Peyer's patch (tissue), 4 donors: ENCODE measurements at regions not wholly inside any gene's neighbourhood (a gene's known extent, or its start where the extent isn't known, plus 50 kb on each side); places are given as distances from the start of the nearest gene placed in this dataset.

Experiments
- POLR2A ChIP-seq, 2 donors: fragments of 450-650 bp; IDR thresholded peaks; one replicate each; pipeline ENCODE4 v1.5.1; 2017; ENCODE audit warnings: antibody characterized with exemption in 2 of 2, mild to moderate bottlenecking in 2 of 2, moderate library complexity in 2 of 2
- TF ChIP-seq, protein P1 (sequence below), 6 experiments: fragments of 450-650 bp in 4 of 6; fragments of 200-600 bp in 2 of 6; sonication (generic) in 1 of 6; IDR thresholded peaks; one replicate each; pipeline ENCODE4 v1.5.1; 2017 to 2019; ENCODE audit warnings: antibody characterized with exemption in 6 of 6, mild to moderate bottlenecking in 3 of 6, moderate library complexity in 1 of 6

- TF ChIP-seq POLR2A (IDR thresholded peaks at IDR 0.05), result no peak
- TF ChIP-seq, protein P1, sequence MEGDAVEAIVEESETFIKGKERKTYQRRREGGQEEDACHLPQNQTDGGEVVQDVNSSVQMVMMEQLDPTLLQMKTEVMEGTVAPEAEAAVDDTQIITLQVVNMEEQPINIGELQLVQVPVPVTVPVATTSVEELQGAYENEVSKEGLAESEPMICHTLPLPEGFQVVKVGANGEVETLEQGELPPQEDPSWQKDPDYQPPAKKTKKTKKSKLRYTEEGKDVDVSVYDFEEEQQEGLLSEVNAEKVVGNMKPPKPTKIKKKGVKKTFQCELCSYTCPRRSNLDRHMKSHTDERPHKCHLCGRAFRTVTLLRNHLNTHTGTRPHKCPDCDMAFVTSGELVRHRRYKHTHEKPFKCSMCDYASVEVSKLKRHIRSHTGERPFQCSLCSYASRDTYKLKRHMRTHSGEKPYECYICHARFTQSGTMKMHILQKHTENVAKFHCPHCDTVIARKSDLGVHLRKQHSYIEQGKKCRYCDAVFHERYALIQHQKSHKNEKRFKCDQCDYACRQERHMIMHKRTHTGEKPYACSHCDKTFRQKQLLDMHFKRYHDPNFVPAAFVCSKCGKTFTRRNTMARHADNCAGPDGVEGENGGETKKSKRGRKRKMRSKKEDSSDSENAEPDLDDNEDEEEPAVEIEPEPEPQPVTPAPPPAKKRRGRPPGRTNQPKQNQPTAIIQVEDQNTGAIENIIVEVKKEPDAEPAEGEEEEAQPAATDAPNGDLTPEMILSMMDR (IDR thresholded peaks at IDR 0.05), result no peak
These were observed 269.5 kb upstream of the ZSWIM2 start for GRCh38 chr2:187118331-187119099.
